ENCODE measurements at regions not wholly inside any gene's neighbourhood (a gene's known extent, or its start where the extent isn't known, plus 50 kb on each side); places are given as distances from the start of the nearest gene placed in this dataset.

DNA sequence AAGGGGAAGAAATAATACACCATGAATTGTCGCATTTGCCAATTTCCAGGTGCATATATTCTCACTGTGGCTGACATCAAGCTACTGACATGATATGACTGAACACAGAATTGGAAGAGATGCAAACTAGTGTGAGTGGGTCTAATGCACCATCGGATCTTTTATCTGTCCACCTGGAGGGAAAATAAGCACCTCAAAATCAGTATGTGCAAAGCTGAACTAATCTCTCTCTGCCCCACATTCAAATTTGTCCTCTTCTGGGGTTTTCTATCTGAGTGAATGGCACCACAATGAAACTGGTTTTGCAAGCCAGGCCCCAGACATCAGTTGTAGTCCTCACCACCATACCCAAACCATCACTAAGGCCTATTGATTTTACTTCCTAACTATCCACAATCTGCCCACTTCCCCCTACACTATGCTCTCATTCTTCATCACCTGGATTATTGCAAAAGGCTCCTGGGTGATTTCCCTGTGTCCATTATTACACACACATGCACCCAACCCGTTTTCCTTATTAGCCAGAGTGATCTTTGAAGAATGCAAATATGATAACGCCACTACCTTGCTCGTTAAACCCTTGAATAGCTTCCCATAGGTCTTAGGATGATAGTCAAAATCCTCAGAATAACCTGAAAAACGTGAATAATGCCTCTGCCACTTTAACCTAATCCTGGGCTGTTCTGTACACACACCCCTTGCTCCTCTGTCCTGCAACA, 159.0 kb upstream of the GMDS start:
- WGBS, 5 donors, result 80 to 91% (median 88%) methylated on average over 6 of the region's 6 CpGs
- no peak for DNase-seq
- intact Hi-C loops (cut with DNase I; ENCODE audit: low total_unique reads), result no loop called here

DNA sequence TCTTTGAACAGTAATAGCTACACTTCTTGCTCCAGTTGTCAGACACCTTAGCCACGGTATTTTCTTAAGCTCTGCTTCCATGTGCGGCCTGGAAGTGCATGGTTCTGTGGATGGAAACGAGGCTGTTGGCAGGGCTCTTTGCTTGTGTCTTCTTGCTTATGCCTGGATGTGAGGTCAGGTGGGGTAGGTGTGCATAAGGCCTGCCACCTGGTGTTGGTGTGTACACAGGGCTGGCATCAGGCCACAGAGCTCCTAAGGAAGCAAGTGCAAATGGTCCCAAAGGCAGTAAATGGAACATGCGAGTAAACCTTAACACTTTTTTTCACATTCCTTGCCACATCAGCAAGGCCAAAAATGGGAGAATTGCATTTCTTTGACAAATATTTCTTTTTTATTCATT, 158.1 kb upstream of the GMDS start:
- H3K4me1 ChIP-seq, result no peaks in the 10 kb centered on the region
- TF ChIP-seq, protein P1, sequence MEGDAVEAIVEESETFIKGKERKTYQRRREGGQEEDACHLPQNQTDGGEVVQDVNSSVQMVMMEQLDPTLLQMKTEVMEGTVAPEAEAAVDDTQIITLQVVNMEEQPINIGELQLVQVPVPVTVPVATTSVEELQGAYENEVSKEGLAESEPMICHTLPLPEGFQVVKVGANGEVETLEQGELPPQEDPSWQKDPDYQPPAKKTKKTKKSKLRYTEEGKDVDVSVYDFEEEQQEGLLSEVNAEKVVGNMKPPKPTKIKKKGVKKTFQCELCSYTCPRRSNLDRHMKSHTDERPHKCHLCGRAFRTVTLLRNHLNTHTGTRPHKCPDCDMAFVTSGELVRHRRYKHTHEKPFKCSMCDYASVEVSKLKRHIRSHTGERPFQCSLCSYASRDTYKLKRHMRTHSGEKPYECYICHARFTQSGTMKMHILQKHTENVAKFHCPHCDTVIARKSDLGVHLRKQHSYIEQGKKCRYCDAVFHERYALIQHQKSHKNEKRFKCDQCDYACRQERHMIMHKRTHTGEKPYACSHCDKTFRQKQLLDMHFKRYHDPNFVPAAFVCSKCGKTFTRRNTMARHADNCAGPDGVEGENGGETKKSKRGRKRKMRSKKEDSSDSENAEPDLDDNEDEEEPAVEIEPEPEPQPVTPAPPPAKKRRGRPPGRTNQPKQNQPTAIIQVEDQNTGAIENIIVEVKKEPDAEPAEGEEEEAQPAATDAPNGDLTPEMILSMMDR (IDR thresholded peaks at IDR 0.05 in 8 of 11, conservative IDR thresholded peaks at IDR 0.05 in 3 of 11), result no peak
- TF ChIP-seq POLR2AphosphoS5 (IDR thresholded peaks at IDR 0.05), result no peak
- no peak for TF ChIP-seq POLR2A (IDR thresholded peaks at IDR 0.05)
- H3K9me3 ChIP-seq, result peaks cover 0 to 6% (median 0%) of the 10 kb centered on the region in 8 donors
- H3K36me3 ChIP-seq, result peaks cover 0 to 19% (median 3%) of the 10 kb centered on the region in 6 donors
- H3K27me3 ChIP-seq (replicated peaks in 1 of 7), result no peaks in the 10 kb centered on the region
- no peak overlapping the region for H3K4me3 ChIP-seq
- no peak for DNase-seq
- intact Hi-C loops (cut with DNase I; ENCODE audit: low total_unique reads), result no loop called here
- 82 to 100% (median 94%) methylated on average over 4 of the region's 4 CpGs for WGBS, 5 donors
- no peak overlapping the region for H3K27ac ChIP-seq

More for the DNA sequence above, 159.0 kb upstream of the GMDS start:
- no peak overlapping the region for H3K4me3 ChIP-seq
- peaks cover 0 to 11% (median 1%) of the 10 kb centered on the region in 6 donors for H3K36me3 ChIP-seq
- no peaks in the 10 kb centered on the region for H3K4me1 ChIP-seq
- H3K27ac ChIP-seq, result no peak overlapping the region
- TF ChIP-seq POLR2A (IDR thresholded peaks at IDR 0.05), result no peak
- TF ChIP-seq POLR2AphosphoS5 (IDR thresholded peaks at IDR 0.05), result no peak
- TF ChIP-seq, protein P1 (IDR thresholded peaks at IDR 0.05 in 8 of 11, conservative IDR thresholded peaks at IDR 0.05 in 3 of 11), result no peak
- peaks cover 0 to 6% (median 0%) of the 10 kb centered on the region in 8 donors for H3K9me3 ChIP-seq
- no peaks in the 10 kb centered on the region for H3K27me3 ChIP-seq (replicated peaks in 1 of 7)

DNA sequence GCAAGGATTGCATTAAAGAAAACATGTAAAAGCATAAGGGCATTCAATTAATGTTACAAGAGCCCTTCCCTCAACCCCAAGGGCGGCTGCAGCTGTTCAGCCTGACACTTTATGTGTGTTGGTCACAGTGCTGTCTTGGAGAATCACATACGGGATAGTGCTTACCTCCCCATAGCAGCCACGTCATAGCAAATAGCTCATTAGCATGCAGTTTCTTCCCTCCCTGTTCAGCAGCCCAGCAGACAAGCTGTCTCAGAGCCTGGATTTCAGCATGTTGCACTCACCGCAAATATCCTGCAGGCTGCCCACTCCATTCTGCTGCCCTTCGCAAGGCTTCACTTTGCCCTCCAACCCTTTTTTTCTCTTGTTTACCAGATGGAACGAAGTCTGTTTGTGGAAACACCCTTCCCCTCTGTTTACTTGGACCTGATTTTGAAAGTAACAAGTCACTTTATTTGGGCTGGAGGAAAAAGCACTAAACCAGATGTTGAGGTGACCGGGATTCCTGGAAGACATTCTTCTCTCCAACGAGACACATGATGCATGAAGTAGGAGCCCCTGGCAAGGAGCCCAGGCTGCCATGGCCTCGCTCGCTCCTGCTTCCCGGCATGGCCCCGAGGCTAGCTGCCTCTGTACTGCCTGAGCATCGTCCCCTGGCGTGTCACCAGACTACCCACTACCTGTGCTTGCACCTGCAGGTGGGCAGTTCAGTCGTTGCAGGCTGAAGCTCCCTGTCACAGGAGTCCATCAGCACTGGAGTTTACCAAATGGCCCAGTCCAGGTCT, 151.6 kb upstream of the GMDS start:
- no peaks in the 10 kb centered on the region for H3K27me3 ChIP-seq (replicated peaks in 1 of 7)
- H3K36me3 ChIP-seq, result peaks cover 0 to 31% (median 4%) of the 10 kb centered on the region in 6 donors
- H3K9me3 ChIP-seq, result peaks cover 0 to 6% (median 0%) of the 10 kb centered on the region in 8 donors
- WGBS, 5 donors, result 79 to 84% (median 80%) methylated on average over 9 to 15 of the region's 15 CpGs
- no peaks in the 10 kb centered on the region for H3K4me1 ChIP-seq
- H3K4me3 ChIP-seq, result no peak overlapping the region
- intact Hi-C loops (cut with DNase I; ENCODE audit: low total_unique reads), result no loop called here
- no peak overlapping the region for H3K27ac ChIP-seq
- no peak for TF ChIP-seq POLR2AphosphoS5 (IDR thresholded peaks at IDR 0.05)
- TF ChIP-seq, protein P1 (IDR thresholded peaks at IDR 0.05 in 8 of 11, conservative IDR thresholded peaks at IDR 0.05 in 3 of 11), result no peak
- no peak for TF ChIP-seq POLR2A (IDR thresholded peaks at IDR 0.05)
- no peak for DNase-seq
